ENCODE measurements at regions not wholly inside any gene's neighbourhood (a gene's known extent, or its start where the extent isn't known, plus 50 kb on each side); places are given as distances from the start of the nearest gene placed in this dataset.

DNA sequence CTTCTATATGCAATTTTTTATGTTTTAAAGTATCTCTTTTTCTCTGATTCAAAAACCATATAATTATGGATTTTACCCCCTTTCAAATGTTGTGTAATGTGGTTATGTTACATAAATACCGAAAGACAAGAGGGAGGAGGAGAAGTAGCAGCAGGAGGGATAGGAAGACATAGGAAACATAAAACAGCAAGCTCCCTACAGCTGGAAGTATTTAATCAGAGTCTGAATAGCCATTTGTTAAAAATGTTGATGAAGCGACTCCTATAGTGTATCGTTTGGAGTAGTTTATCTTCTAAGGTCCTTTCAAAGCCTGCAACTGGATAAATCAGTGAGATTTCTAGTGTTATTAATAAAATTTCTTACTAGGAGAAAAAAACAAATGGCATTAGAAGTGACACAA is 598.1 kb upstream of the GOLIM4 start:
- H3K4me1 ChIP-seq (ENCODE audit: control insufficient read depth in 1 of 2, insufficient read depth in 2 of 2, low read depth in 1 of 2, low read length in 1 of 2): no peaks in the 10 kb centered on the region
- H3K9me3 ChIP-seq: no peaks in the 10 kb centered on the region
- H3K27ac ChIP-seq (ENCODE audit: low read depth in 2 of 2, low read length in 1 of 2): no peak overlapping the region
- H3K36me3 ChIP-seq (replicated peaks in 1 of 2; ENCODE audit: control insufficient read depth in 1 of 2, insufficient read depth in 2 of 2, low read length in 1 of 2): no peaks in the 10 kb centered on the region
- no peaks in the 10 kb centered on the region for H3K79me2 ChIP-seq (ENCODE audit: insufficient read depth)
- TF ChIP-seq, protein P1, sequence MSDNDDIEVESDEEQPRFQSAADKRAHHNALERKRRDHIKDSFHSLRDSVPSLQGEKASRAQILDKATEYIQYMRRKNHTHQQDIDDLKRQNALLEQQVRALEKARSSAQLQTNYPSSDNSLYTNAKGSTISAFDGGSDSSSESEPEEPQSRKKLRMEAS (IDR thresholded peaks at IDR 0.05; ENCODE audit: low read depth): no peak
- TF ChIP-seq NFIC (IDR thresholded peaks at IDR 0.05; ENCODE audit: borderline replicate concordance) (no peak), SIN3A (IDR thresholded peaks at IDR 0.05; ENCODE audit: borderline replicate concordance, low read depth, low read length) (no peak), ELF1 (IDR thresholded peaks at IDR 0.05) (no peak), RFX5 (IDR thresholded peaks at IDR 0.05; ENCODE audit: low read length) (no peak), MXI1 (IDR thresholded peaks at IDR 0.05; ENCODE audit: low read depth, low read length) (no peak)
- no peaks in the 10 kb centered on the region for H3K27me3 ChIP-seq (ENCODE audit: insufficient read depth)
- H2AFZ ChIP-seq (ENCODE audit: low read depth): no peak overlapping the region
- no peak overlapping the region for H3K4me2 ChIP-seq
- no peaks in the 10 kb centered on the region for H3K9me2 ChIP-seq
- WGBS (ENCODE audit: low lambda C conversion rate): 55% methylated on average over 3 of the region's 3 CpGs
- no peak overlapping the region for H3K4me3 ChIP-seq (ENCODE audit: low read depth in 2 of 2, low read length in 1 of 2)
- no peaks in the 10 kb centered on the region for H4K20me1 ChIP-seq (ENCODE audit: insufficient read depth)
- no peak overlapping the region for H3K9ac ChIP-seq
- DNase-seq: no peak
- ChIA-PET CTCF (no interaction called here), POLR2A (no interaction called here)
- H3F3A ChIP-seq (replicated peaks; ENCODE audit: insufficient read depth): no peaks in the 10 kb centered on the region

DNA sequence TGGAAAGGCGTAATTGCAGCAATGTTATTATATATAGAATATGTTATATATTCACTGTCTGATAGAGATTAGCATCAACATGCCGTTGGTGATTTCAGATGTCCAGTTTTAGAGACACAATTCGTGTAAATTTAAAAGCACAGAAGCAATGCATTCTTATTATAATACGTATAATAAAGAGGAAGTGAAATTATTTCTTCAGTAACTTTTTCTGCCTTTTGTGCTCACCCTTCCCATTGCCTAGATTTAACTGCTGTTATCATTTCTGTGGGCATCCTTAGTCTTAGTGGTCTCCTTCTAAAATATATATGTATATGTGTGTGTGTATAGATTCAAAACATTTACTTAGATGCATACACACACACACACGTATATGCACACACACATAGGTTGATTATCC is 592.5 kb upstream of the GOLIM4 start:
- H3K4me2 ChIP-seq: no peak overlapping the region
- ChIA-PET CTCF (interaction anchor here (1.2 to 1.9 kb wide), 2 partner anchors 12 to 159 kb away, joined by 3 to 6 read pairs; no protein-coding TSS in a partner anchor), POLR2A (no interaction called here)
- no peak overlapping the region for H3K4me3 ChIP-seq (ENCODE audit: low read depth in 2 of 2, low read length in 1 of 2)
- TF ChIP-seq, protein P2, sequence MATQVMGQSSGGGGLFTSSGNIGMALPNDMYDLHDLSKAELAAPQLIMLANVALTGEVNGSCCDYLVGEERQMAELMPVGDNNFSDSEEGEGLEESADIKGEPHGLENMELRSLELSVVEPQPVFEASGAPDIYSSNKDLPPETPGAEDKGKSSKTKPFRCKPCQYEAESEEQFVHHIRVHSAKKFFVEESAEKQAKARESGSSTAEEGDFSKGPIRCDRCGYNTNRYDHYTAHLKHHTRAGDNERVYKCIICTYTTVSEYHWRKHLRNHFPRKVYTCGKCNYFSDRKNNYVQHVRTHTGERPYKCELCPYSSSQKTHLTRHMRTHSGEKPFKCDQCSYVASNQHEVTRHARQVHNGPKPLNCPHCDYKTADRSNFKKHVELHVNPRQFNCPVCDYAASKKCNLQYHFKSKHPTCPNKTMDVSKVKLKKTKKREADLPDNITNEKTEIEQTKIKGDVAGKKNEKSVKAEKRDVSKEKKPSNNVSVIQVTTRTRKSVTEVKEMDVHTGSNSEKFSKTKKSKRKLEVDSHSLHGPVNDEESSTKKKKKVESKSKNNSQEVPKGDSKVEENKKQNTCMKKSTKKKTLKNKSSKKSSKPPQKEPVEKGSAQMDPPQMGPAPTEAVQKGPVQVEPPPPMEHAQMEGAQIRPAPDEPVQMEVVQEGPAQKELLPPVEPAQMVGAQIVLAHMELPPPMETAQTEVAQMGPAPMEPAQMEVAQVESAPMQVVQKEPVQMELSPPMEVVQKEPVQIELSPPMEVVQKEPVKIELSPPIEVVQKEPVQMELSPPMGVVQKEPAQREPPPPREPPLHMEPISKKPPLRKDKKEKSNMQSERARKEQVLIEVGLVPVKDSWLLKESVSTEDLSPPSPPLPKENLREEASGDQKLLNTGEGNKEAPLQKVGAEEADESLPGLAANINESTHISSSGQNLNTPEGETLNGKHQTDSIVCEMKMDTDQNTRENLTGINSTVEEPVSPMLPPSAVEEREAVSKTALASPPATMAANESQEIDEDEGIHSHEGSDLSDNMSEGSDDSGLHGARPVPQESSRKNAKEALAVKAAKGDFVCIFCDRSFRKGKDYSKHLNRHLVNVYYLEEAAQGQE (IDR thresholded peaks at IDR 0.05; ENCODE audit: low read depth, low read length): no peak
- TF ChIP-seq, protein P3, sequence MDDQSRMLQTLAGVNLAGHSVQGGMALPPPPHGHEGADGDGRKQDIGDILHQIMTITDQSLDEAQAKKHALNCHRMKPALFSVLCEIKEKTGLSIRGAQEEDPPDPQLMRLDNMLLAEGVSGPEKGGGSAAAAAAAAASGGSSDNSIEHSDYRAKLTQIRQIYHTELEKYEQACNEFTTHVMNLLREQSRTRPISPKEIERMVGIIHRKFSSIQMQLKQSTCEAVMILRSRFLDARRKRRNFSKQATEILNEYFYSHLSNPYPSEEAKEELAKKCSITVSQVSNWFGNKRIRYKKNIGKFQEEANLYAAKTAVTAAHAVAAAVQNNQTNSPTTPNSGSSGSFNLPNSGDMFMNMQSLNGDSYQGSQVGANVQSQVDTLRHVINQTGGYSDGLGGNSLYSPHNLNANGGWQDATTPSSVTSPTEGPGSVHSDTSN (IDR thresholded peaks at IDR 0.05): no peak
- TF ChIP-seq FOXJ3 (CRISPR knock-in tag; IDR thresholded peaks at IDR 0.05): no peak
- no peak for TF ChIP-seq TEAD4 (IDR thresholded peaks at IDR 0.05; ENCODE audit: borderline replicate concordance, insufficient read depth)
- no peak for TF ChIP-seq POLR2AphosphoS5 (IDR thresholded peaks at IDR 0.05; ENCODE audit: low read depth, low read length)
- TF ChIP-seq MXI1 (IDR thresholded peaks at IDR 0.05; ENCODE audit: low read depth, low read length): no peak
- TF ChIP-seq FOSL2 (IDR thresholded peaks at IDR 0.05; ENCODE audit: borderline replicate concordance, low read depth): no peak
- no peak for TF ChIP-seq ELF1 (IDR thresholded peaks at IDR 0.05)
- TF ChIP-seq JUND (IDR thresholded peaks at IDR 0.05): no peak
- no peak for TF ChIP-seq MEF2A (IDR thresholded peaks at IDR 0.05; ENCODE audit: borderline replicate concordance, low read depth)
- no peak for TF ChIP-seq TAF1 (IDR thresholded peaks at IDR 0.05; ENCODE audit: borderline replicate concordance, low read depth, low read length)
- TF ChIP-seq, protein P4, sequence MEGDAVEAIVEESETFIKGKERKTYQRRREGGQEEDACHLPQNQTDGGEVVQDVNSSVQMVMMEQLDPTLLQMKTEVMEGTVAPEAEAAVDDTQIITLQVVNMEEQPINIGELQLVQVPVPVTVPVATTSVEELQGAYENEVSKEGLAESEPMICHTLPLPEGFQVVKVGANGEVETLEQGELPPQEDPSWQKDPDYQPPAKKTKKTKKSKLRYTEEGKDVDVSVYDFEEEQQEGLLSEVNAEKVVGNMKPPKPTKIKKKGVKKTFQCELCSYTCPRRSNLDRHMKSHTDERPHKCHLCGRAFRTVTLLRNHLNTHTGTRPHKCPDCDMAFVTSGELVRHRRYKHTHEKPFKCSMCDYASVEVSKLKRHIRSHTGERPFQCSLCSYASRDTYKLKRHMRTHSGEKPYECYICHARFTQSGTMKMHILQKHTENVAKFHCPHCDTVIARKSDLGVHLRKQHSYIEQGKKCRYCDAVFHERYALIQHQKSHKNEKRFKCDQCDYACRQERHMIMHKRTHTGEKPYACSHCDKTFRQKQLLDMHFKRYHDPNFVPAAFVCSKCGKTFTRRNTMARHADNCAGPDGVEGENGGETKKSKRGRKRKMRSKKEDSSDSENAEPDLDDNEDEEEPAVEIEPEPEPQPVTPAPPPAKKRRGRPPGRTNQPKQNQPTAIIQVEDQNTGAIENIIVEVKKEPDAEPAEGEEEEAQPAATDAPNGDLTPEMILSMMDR (IDR thresholded peaks at IDR 0.05): no peak
- no peak for TF ChIP-seq EP300 (IDR thresholded peaks at IDR 0.05; ENCODE audit: borderline replicate concordance in 1 of 2, low read depth in 1 of 2, low read length in 1 of 2)
- TF ChIP-seq TCF12 (IDR thresholded peaks at IDR 0.05): no peak
- no peak for TF ChIP-seq NFIC (IDR thresholded peaks at IDR 0.05; ENCODE audit: borderline replicate concordance)
- no peak for TF ChIP-seq EZH2phosphoT487 (IDR thresholded peaks at IDR 0.05; ENCODE audit: borderline replicate concordance, low read depth)
- TF ChIP-seq RXRA (IDR thresholded peaks at IDR 0.05; ENCODE audit: borderline replicate concordance, low read depth): no peak
- no peaks in the 10 kb centered on the region for H3K9me3 ChIP-seq
- no peaks in the 10 kb centered on the region for H3F3A ChIP-seq (replicated peaks; ENCODE audit: insufficient read depth)
- H3K36me3 ChIP-seq (replicated peaks in 1 of 2; ENCODE audit: control insufficient read depth in 1 of 2, insufficient read depth in 2 of 2, low read length in 1 of 2): no peaks in the 10 kb centered on the region
- no peaks in the 10 kb centered on the region for H4K20me1 ChIP-seq (ENCODE audit: insufficient read depth)
- H3K79me2 ChIP-seq (ENCODE audit: insufficient read depth): no peaks in the 10 kb centered on the region
- H3K9ac ChIP-seq: no peak overlapping the region
- 32% methylated on average over 5 of the region's 5 CpGs for WGBS (ENCODE audit: low lambda C conversion rate)
- H3K4me1 ChIP-seq (ENCODE audit: control insufficient read depth in 1 of 2, insufficient read depth in 2 of 2, low read depth in 1 of 2, low read length in 1 of 2): no peaks in the 10 kb centered on the region; a peak in 2 of 4 replicates
- no peak for DNase-seq
- H3K9me2 ChIP-seq: no peaks in the 10 kb centered on the region
- no peaks in the 10 kb centered on the region for H3K27me3 ChIP-seq (ENCODE audit: insufficient read depth)
- no peak overlapping the region for H3K27ac ChIP-seq (ENCODE audit: low read depth in 2 of 2, low read length in 1 of 2)
- no peak overlapping the region for H2AFZ ChIP-seq (ENCODE audit: low read depth)

All from SK-N-SH (cell line).